HG02852 (cell line): ENCODE measurements at regions not wholly inside any gene's neighbourhood (a gene's known extent, or its start where the extent isn't known, plus 50 kb on each side); places are given as distances from the start of the nearest gene placed in this dataset.

Experiments
- ATAC-seq: cut with Tn5 transposase; IDR thresholded peaks from one replicate; pipeline ENCODE4 v1.9.1; 2021; ENCODE audit warnings: mild to moderate bottlenecking, moderate library complexity; ENCODE audit not compliant: unreplicated experiment

DNA sequence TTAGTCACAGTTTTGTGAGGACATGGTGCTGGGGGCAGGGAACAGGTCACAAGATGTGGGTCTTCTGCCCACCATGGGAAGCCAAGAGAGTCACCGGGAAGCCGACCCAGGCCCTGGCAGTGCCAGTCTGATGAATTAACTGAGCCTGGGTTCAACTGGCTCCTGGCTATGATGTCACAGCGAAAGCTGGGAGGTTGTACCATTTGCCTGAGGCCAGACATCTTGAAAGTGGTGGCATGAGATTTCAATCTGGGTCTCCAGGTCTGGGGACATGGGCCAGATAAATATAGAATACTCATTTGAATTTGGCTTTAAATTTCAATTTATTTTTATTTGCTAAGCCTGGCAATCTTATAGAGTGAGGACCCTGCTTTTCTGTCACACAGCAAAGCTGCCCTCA is 280.9 kb downstream of the NSG2 start:
- ATAC-seq: no peak

GRCh38 chr5:174327317-174327864 is 281.9 kb downstream of the NSG2 start:
- no peak for ATAC-seq

DNA sequence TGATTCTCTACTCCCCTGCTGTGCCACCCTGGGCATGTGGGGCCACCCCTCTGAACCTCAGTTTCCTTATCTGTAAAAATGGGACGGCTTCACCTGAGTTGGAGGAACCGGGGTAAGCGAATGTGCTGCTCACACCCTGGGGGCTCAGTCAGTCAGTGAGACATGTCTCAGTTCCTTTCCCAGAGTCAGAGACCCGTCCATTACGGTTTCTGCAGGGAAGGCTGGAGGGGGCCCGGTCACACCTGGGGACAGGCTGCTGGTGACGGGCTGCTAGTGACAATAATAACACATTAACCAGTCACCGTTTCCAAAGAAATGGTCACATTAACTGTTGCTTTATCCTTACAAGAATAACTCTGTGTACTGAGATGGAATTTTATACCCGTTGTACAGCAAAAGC is 282.4 kb downstream of the NSG2 start:
- no peak for ATAC-seq

- ATAC-seq: no peak
Observed at GRCh38 chr5:174328631-174329299, 283.3 kb downstream of the NSG2 start.

DNA sequence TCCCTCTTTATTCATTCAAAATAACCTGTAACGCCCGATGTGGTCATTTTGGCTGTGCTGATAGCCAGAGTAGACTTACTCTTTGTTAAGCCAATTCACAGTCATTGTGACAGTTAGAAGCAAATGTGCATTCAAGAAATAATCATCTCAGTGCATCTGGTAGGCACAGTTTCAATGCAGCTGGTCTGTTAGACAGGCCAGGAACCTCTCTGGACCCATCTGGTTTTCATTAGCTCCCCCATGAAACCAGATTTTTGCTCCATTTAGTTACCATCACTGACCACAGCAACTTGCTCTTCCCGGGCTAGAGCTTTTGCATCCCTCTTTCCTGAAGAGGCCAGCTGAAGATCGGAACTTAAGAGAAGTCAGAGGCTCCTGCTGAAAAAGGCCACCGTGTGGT is 284.2 kb downstream of the NSG2 start:
- no peak for ATAC-seq

DNA sequence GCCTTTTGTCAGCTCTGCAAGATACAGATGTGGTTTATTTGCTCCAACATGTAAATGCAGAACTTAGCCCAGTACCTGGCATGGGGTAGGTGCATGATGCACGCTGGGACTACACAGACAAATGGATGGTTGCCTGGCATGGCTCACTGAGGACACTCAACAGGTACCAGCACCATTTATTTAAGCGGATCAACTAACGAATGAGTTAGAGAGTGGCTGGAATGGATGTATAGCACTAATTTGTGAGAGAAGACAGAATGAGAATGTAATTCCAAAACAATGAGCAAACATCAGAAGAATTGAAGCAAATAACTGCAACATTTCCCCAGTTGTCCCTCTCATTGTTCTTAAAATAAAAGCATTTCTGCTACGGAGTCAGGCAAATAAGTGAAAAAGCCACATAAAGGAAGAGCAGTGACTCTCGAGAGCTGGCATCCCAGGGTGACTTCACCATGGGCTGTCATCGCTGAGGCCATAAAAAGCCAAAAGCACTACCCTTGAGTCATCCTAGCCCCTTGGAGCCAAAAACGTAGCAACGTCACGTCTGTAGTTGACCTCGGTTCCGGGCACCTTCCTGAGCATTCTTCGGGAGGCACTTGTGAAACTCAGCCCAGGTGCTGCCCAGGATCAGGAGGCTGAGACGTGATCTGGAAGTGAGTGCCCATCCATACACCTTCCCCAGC is 290.3 kb downstream of the NSG2 start:
- no peak for ATAC-seq

DNA sequence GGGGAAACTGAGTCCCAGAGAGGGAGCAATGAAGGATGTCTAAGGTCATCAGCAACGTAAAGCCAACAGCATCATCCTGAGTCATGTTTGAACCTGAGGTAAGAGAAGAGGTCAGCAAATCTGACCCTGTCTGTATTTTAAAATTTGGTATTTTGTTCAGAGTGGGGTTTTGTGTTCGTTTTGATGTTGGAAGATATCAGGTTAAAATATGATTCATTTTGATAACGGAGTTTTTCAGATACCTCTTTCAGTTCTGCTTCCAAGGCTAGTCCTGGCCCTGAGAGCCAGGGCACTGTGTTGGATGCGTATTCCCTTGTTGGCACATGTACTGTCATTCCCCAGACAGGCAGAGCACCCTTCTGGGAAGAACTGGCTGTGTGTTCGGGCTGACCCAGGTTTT is 291.0 kb downstream of the NSG2 start:
- ATAC-seq: no peak

- no peak for ATAC-seq
Observed at GRCh38 chr5:174337276-174338184, 292.0 kb downstream of the NSG2 start.

- no peak for ATAC-seq
Observed at GRCh38 chr5:174338185-174339010, 292.9 kb downstream of the NSG2 start.

DNA sequence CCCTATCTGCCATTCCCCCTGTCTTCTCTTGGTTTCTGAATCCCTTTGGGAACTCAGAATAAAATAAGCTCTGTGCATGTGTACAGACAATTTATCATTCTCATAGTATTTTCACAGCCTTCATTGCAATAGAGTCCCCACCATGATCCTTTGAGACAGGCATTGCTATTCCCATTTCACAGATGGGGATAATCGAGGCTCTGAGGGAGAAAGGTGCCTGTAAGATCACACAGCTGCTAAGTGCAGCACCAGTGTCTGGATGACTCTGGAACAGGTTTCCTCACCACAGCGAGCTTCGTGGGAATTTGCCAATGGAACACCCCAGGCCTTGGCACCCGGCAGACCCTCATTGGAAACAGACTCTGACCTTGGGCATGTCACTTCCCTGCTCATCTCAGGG is 293.6 kb downstream of the NSG2 start:
- ATAC-seq: no peak

DNA sequence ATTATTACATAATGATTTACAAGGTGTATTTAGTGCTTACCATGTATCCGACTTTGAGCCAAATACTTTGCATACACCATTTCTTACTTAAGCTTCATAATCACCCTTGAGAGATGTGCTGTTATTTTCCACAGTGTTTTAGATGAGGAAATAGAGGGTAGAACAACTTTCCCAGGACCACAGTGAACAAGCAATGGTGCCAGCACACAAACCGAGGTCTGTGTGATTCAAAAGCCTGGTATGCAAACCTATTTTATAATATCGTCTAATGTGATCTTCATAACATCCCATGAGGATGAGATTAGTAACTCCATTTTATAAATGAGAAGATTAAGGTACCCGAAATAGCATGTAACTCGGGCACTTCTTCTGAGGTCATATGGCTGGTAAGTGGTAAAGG is 294.7 kb downstream of the NSG2 start:
- ATAC-seq: no peak

- no peak for ATAC-seq
Observed at GRCh38 chr5:174342696-174343095, 297.2 kb downstream of the NSG2 start.

GRCh38 chr5:174343826-174344225 is 298.3 kb downstream of the NSG2 start:
- ATAC-seq: no peak

DNA sequence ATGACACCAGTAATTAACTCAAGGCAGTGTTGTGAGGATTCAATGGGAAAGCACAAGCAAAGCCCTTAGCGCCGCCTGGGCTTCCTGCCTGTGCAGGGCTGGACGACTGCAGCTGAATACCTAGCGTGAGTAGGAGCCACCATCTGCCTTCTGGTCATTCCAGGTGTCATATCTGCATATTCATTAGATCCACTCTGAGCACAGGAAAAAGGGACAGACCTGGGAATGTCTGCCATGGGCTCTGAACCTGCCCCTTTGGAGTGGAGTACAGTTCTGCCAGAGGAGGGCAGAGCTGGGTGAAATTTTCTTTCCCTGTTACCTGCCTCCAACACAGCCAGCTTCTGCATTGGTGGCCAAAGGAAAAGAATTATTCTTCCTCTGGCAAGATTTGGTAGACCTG is 298.8 kb downstream of the NSG2 start:
- no peak for ATAC-seq

DNA sequence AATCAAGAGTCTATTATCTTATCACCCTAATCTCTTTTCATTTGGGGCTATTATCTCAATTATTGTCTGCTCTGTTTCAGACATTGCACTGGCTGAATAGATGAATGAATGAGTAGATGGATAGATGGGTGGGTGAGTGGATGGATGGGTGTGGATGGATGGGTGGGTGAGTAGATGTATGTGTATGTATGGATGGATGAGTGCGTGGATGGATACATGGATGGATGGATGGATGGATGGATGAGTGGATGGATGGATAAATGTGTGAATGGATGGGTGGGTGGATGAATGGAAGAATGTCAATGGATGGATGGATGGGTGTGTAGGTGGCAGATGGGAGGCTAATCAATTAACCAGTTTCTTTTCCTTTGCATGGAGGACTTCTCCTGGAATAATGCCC is 301.7 kb downstream of the NSG2 start:
- ATAC-seq: no peak

DNA sequence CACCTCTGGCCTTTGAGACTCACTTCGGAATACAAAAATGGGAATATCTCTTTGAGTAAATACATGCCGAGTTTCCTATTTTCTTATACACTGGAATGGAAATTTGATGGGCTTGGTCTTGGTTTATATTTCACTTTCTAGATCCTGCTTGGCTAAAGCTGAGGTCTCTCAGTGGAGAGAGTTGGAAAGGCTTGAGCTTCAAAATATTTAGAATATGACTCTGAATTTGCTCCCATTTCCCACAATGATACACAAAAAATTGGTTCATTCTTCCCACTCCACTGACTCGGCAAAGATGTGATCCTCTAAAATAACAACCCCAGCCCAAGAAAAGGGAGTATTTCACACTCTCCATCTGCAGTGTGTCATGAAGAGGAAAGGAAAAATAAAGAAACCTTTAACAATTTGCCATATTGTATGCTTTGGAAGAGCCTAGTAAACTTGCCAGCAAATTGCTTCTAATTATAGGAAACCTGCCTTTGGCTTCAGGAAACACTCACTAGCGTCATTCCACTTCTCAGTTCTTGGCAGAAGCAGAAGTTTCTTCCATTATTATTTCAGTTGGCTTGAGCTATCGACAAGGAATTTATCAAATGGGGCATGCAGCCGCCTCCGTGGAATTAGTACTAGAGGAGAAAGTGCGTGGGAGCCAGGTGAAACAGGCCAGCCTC is 302.9 kb downstream of the NSG2 start:
- no peak for ATAC-seq

GRCh38 chr5:174352681-174353080 is 307.2 kb downstream of the NSG2 start:
- no peak for ATAC-seq

DNA sequence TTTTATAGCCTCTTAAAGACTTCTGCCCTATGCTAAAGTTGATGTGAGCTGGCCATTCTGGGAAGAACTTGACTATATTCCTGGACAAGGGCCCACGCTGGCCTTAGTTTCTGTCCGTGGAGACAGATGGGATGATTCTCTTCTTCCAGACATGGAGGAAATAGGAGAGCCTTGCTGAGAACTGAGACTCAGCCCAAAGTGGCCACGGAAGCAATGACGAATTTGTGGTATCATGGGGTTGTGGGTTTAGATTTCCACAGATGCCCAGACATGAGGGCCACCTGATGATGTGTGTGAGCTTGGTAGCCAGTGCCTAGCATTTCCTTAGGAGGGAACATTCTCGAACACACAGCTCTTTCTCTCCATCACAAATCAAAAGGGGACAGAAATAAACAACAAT is 309.1 kb downstream of the NSG2 start:
- no peak for ATAC-seq

- no peak for ATAC-seq
Observed at GRCh38 chr5:174355208-174355612, 309.7 kb downstream of the NSG2 start.

GRCh38 chr5:174355995-174356394 is 310.5 kb downstream of the NSG2 start:
- ATAC-seq: no peak
